Spleen (tissue), 11 donors: ENCODE measurements at regions not wholly inside any gene's neighbourhood (a gene's known extent, or its start where the extent isn't known, plus 50 kb on each side); places are given as distances from the start of the nearest gene placed in this dataset.
"Not testable (repeated sequence)": the region's sequence is repeated elsewhere in the genome, so short reads cannot be mapped to it uniquely, and the experiment has no call there.

Experiments used
- DNase-seq: peaks from one replicate; pipeline ENCODE4 v3.0.0-alpha.2; 2020
- H3K27ac ChIP-seq, 8 donors: fragments of 200-600 bp; sonication (generic) in 7 of 8; 1 replicate in 4 of 8; 2 replicates in 4 of 8; pipeline versions ENCODE4 v1.5.0 to v1.8.0; 2016 to 2021; ENCODE audit warnings: inconsistent platforms in 4 of 8, mild to moderate bottlenecking in 4 of 8, moderate library complexity in 1 of 8
- H3K27me3 ChIP-seq, 7 donors: fragments of 200-600 bp; sonication (generic) in 6 of 7; replicated peaks in 1 of 7; 1 replicate in 4 of 7; 2 replicates in 3 of 7; pipeline versions ENCODE4 v1.5.0 to v1.8.0; 2016 to 2021; ENCODE audit warnings: inconsistent platforms in 3 of 7, mild to moderate bottlenecking in 1 of 7
- H3K36me3 ChIP-seq, 6 donors: fragments of 200-600 bp; sonication (generic) in 5 of 6; 1 replicate in 4 of 6; 2 replicates in 2 of 6; pipeline versions ENCODE4 v1.5.0 to v1.8.0; 2016 to 2021; ENCODE audit warnings: inconsistent platforms in 2 of 6
- H3K4me1 ChIP-seq, 6 donors: fragments of 200-600 bp; sonication (generic) in 5 of 6; 1 replicate in 3 of 6; 2 replicates in 3 of 6; pipeline versions ENCODE4 v1.5.0 to v1.8.0; 2016 to 2021; ENCODE audit warnings: inconsistent platforms in 3 of 6
- H3K4me3 ChIP-seq, 8 donors: fragments of 200-600 bp; sonication (generic) in 7 of 8; 1 replicate in 4 of 8; 2 replicates in 4 of 8; pipeline versions ENCODE4 v1.5.0 to v1.8.0; 2016 to 2021; ENCODE audit warnings: inconsistent platforms in 4 of 8, mild to moderate bottlenecking in 4 of 8, moderate library complexity in 2 of 8
- H3K9me3 ChIP-seq, 8 donors: fragments of 200-600 bp; sonication (generic) in 7 of 8; 1 replicate in 4 of 8; 2 replicates in 4 of 8; pipeline versions ENCODE4 v1.5.0 to v1.8.0; 2016 to 2021; ENCODE audit warnings: inconsistent platforms in 4 of 8
- POLR2A ChIP-seq, 3 donors: fragments of 450-650 bp; IDR thresholded peaks; one replicate each; pipeline ENCODE4 v1.5.1; 2017; ENCODE audit warnings: antibody characterized with exemption in 3 of 3, mild to moderate bottlenecking in 1 of 3
- POLR2AphosphoS5 ChIP-seq, 3 donors: sonication (generic); formaldehyde crosslinking; IDR thresholded peaks; one replicate each; pipeline ENCODE4 v1.5.1; 2017; ENCODE audit warnings: antibody characterized with exemption in 3 of 3
- WGBS, 5 donors: extraction: QIAGEN DNeasy Blood & Tissue Kit in 3 of 5; methylation state at CpG; one replicate each; pipeline versions ENCODE4 v1.1.5 to v1.1.7; 2013 to 2018; 5-methylcytosine and 5-hydroxymethylcytosine counted together
- intact Hi-C: fragments of 100-400 bp; cut with DNase I; formaldehyde crosslinking; loops from one replicate; pipeline ENCODE4 v1.15.0; 2023; ENCODE audit warnings: low total_unique reads
- TF ChIP-seq, protein P1 (sequence below), 11 experiments: fragments of 200-600 bp in 7 of 11; fragments of 450-650 bp in 4 of 11; sonication (generic) in 4 of 11; IDR thresholded peaks in 8 of 11; conservative IDR thresholded peaks in 3 of 11; 1 replicate in 7 of 11; 2 replicates in 4 of 11; pipeline versions ENCODE4 v1.4.0 to v1.8.0; 2016 to 2021; ENCODE audit warnings: antibody characterized with exemption in 11 of 11, inconsistent platforms in 4 of 11, mild to moderate bottlenecking in 1 of 11
- donor health status: healthy with polysubstance abuse.
- donor health status: DM: no; HTN: no; CAD: no; lungs with moderate emphysema.
- donor health status: DM: no; HTN: no; CAD: no.
- donor health status: Bipolar disorder and iron deficiency.
- donor health status: healthy.
- donor health status: DM: no; HTN: no; CAD: no.
- donor health status: DM: yes; HTN: yes; CAD: no.

DNA sequence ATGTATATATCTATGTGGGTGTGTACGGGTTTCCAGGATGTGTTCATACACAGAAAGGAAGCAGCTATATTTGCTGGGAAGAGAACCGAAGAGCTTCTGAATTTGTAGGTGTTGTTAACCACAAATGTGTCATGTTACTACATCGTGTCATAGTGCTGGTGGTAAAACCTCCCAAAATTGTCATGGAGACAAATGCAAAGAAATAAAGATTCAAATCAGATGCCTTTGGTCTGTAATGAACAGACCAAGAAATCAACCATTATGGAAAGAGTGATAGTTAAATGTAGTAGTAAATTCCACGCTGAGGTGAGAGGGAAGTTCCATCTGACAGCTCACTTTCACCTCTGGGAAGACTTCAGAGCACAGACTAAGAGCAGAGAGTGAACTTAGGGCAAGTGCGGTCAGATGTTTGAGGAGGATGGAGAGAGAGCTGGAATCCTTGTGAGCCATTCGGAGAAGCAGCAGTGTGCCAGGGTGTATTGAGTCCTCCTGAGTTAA, 487.5 kb downstream of the TMEM121 start:
- intact Hi-C loops, result no loop called here
- H3K36me3 ChIP-seq, result no peaks in the 10 kb centered on the region
- no peaks in the 10 kb centered on the region for H3K27me3 ChIP-seq
- H3K4me3 ChIP-seq, result no peak overlapping the region
- no peaks in the 10 kb centered on the region for H3K4me1 ChIP-seq
- H3K27ac ChIP-seq, result no peak overlapping the region
- H3K9me3 ChIP-seq, result no peaks in the 10 kb centered on the region
- no peak for TF ChIP-seq POLR2AphosphoS5 (IDR thresholded peaks at IDR 0.05)
- no peak for TF ChIP-seq POLR2A (IDR thresholded peaks at IDR 0.05)
- TF ChIP-seq, protein P1, sequence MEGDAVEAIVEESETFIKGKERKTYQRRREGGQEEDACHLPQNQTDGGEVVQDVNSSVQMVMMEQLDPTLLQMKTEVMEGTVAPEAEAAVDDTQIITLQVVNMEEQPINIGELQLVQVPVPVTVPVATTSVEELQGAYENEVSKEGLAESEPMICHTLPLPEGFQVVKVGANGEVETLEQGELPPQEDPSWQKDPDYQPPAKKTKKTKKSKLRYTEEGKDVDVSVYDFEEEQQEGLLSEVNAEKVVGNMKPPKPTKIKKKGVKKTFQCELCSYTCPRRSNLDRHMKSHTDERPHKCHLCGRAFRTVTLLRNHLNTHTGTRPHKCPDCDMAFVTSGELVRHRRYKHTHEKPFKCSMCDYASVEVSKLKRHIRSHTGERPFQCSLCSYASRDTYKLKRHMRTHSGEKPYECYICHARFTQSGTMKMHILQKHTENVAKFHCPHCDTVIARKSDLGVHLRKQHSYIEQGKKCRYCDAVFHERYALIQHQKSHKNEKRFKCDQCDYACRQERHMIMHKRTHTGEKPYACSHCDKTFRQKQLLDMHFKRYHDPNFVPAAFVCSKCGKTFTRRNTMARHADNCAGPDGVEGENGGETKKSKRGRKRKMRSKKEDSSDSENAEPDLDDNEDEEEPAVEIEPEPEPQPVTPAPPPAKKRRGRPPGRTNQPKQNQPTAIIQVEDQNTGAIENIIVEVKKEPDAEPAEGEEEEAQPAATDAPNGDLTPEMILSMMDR (IDR thresholded peaks at IDR 0.05 in 8 of 11, conservative IDR thresholded peaks at IDR 0.05 in 3 of 11), result no peak
- DNase-seq, result no peak
- WGBS, 5 donors, result 48 to 57% (median 55%) methylated on average over 4 to 6 of the region's 6 CpGs

DNA sequence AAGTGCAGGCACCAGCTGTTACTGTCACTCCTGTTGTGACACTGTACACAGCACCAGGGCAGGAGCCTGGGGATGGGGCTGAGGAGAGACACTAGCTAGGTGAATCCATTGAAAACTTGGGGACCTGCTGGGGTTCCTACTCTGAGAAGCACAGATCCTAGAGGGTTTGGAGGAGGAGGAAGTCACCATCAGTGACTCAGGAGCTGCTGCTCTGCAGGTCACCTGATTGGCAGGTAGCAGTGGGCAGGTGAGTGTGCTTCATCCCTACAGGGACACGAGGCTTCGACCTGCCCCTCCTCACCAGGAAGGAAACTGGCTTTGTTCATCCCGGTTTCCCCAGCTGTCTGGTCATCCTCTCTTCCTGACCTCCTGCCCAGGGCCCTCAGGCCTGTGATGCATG, 491.6 kb downstream of the TMEM121 start:
- H3K4me3 ChIP-seq, H3K27ac ChIP-seq, H3K4me1 ChIP-seq, H3K27me3 ChIP-seq, intact Hi-C loops, DNase-seq, H3K9me3 ChIP-seq, H3K36me3 ChIP-seq: not testable (repeated sequence)
- 65 to 83% (median 70%) methylated on average over 3 of the region's 3 CpGs; no CpG with 5 or more reads in 1 of the 5 donors for WGBS, 5 donors

DNA sequence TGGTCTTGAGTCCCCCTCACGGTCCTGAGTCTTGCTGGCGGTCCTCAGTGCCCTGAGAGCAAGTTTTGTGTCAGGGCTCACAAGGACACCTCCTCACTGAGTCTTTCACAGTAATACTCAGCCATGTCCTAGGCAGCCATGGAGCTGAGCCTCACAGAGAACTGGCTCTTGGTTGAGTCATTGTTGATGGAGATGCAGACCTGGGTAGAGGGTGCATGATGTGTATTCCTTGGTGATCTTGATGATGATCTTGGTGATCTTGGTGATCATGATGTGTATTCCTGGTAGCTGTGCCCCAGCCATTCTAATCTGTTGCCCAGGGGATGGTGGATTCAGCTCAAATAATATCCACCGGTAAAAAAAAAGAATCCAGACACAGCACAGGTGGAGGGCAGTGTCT, 495.4 kb downstream of the TMEM121 start:
- DNase-seq, result no peak
- Histone ChIP-seq H3K4me1 (no peaks in the 10 kb centered on the region), H3K27ac (no peak overlapping the region), H3K9me3 (peaks cover 0 to 6% (median 0%) of the 10 kb centered on the region in 8 donors), H3K4me3 (no peak overlapping the region), H3K27me3 (no peaks in the 10 kb centered on the region), H3K36me3 (no peaks in the 10 kb centered on the region)
- intact Hi-C loops, result no loop called here
- no peak for TF ChIP-seq POLR2AphosphoS5 (IDR thresholded peaks at IDR 0.05)
- no peak for TF ChIP-seq POLR2A (IDR thresholded peaks at IDR 0.05)
- TF ChIP-seq, protein P1 (IDR thresholded peaks at IDR 0.05 in 8 of 11, conservative IDR thresholded peaks at IDR 0.05 in 3 of 11), result no peak
- 63 to 84% (median 67%) methylated on average over 2 to 3 of the region's 3 CpGs; no CpG with 5 or more reads in 1 of the 5 donors for WGBS, 5 donors

DNA sequence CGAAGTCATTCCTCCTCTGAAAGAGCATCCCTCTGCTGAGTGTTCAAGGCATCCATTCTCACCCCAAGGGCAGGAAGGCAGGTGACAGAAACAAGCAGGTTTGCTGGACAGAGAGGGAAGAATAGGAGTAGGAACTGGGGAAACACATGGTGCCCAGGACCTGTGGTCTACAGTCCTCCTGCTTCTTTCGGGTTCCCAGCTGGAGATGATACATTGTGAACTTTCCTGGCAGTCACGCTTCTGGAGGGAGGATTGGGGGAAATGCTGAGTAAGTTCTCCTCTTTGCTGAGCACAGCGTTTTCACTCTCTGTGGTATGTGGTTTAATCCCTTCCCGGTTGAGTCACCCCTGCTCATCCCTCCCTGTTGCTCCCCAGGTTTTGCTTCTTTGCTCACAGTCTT, 496.3 kb downstream of the TMEM121 start:
- H3K4me3 ChIP-seq, intact Hi-C loops: not testable (repeated sequence)
- 21 to 37% (median 32%) methylated on average over 5 of the region's 5 CpGs; no CpG with 5 or more reads in 1 of the 5 donors for WGBS, 5 donors

DNA sequence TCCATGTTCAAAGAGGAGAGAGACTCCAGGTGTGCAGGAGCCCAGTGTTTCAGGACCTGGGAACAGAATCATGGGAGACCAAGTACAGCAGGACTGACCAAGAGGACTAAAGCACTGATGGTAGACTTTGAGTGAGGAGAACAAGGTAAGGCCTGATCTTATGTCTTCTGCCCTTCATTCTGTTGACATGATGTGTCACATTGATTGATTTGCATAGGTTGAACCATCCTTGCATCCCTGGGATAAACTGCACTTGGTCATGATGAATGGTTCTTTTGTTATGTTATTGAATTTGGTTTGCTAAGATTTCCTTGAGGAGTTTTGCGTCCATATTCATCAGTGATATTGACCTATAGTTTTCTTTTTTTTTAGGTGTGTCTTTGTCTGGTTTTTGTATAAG, 497.0 kb downstream of the TMEM121 start:
- Histone ChIP-seq H3K27ac (no peak overlapping the region), H3K36me3 (no peaks in the 10 kb centered on the region), H3K27me3 (no peaks in the 10 kb centered on the region), H3K9me3 (peaks cover 0 to 6% (median 0%) of the 10 kb centered on the region in 8 donors), H3K4me3 (no peak overlapping the region), H3K4me1 (no peaks in the 10 kb centered on the region)
- TF ChIP-seq POLR2AphosphoS5 (IDR thresholded peaks at IDR 0.05), result no peak
- TF ChIP-seq, protein P1 (IDR thresholded peaks at IDR 0.05 in 8 of 11, conservative IDR thresholded peaks at IDR 0.05 in 3 of 11), result no peak
- no peak for TF ChIP-seq POLR2A (IDR thresholded peaks at IDR 0.05)
- DNase-seq, result no peak
- 88 to 95% (median 92%) methylated on average over 1 of the region's 1 CpG; no CpG with 5 or more reads in 1 of the 5 donors for WGBS, 5 donors
- intact Hi-C loops, result no loop called here

More for the DNA sequence above, 496.3 kb downstream of the TMEM121 start:
- H3K27ac ChIP-seq, H3K9me3 ChIP-seq, DNase-seq, H3K4me1 ChIP-seq, H3K36me3 ChIP-seq, H3K27me3 ChIP-seq: not testable (repeated sequence)
